GM23338 (cell line): ENCODE measurements at regions not wholly inside any gene's neighbourhood (a gene's known extent, or its start where the extent isn't known, plus 50 kb on each side); places are given as distances from the start of the nearest gene placed in this dataset.

Experiments used
- ATAC-seq: fragments of 200-7000 bp; cut with Tn5 transposase; 3 replicates; pipeline ENCODE4 v1.9.1; 2020
- DNase-seq: peaks from one replicate; pipeline ENCODE4 v3.0.0-alpha.2; 2015; ENCODE audit warnings: low spot score
- H2AFZ ChIP-seq: fragments of 200-600 bp; sonication (generic); 2 replicates; pipeline ENCODE4 v1.8.0; 2016; ENCODE audit warnings: antibody characterized with exemption, mild to moderate bottlenecking, moderate library complexity
- H3F3A ChIP-seq: fragments of 200-600 bp; sonication (generic); replicated peaks from 2 replicates; pipeline ENCODE4 v1.8.0; 2017; ENCODE audit warnings: antibody characterized with exemption, mixed run types, low read depth
- H3K27ac ChIP-seq: fragments of 200-600 bp; sonication (generic); 2 replicates; pipeline ENCODE4 v1.6.1; 2016; ENCODE audit warnings: low read depth
- H3K27me3 ChIP-seq: fragments of 200-600 bp; sonication (generic); 2 replicates; pipeline ENCODE4 v1.8.0; 2016; ENCODE audit warnings: mild to moderate bottlenecking, mixed run types, moderate library complexity; ENCODE audit not compliant: insufficient read depth
- H3K36me3 ChIP-seq: fragments of 200-600 bp; sonication (generic); 2 replicates; pipeline ENCODE4 v1.8.0; 2016; ENCODE audit warnings: mild to moderate bottlenecking; ENCODE audit not compliant: insufficient read depth
- H3K4me1 ChIP-seq: fragments of 200-600 bp; sonication (generic); 2 replicates; pipeline ENCODE4 v1.8.0; 2016; ENCODE audit warnings: mild to moderate bottlenecking, moderate library complexity; ENCODE audit not compliant: insufficient read depth
- H3K4me2 ChIP-seq: fragments of 200-600 bp; sonication (generic); 2 replicates; pipeline ENCODE4 v1.7.1; 2017; ENCODE audit warnings: mixed run types
- H3K4me3 ChIP-seq: fragments of 200-600 bp; sonication (generic); 2 replicates; pipeline ENCODE4 v1.6.1; 2016; ENCODE audit warnings: mixed run types
- H3K79me2 ChIP-seq: fragments of 200-600 bp; sonication (generic); replicated peaks from 2 replicates; pipeline ENCODE4 v1.8.0; 2017; ENCODE audit warnings: mild to moderate bottlenecking; ENCODE audit not compliant: insufficient read depth
- H3K9me2 ChIP-seq: fragments of 200-600 bp; sonication (generic); 2 replicates; pipeline ENCODE4 v1.8.0; 2017; ENCODE audit not compliant: insufficient read depth
- H4K20me1 ChIP-seq: fragments of 200-600 bp; sonication (generic); replicated peaks from 2 replicates; pipeline ENCODE4 v1.8.0; 2017; ENCODE audit warnings: mild to moderate bottlenecking; ENCODE audit not compliant: insufficient read depth
- H3K27ac Mint-ChIP-seq: 2 replicates; pipeline ENCODE4 v1.8.0; 2020; ENCODE audit warnings: inconsistent platforms, mild to moderate bottlenecking, moderate library complexity, mixed read lengths
- H3K27me3 Mint-ChIP-seq: 3 replicates; pipeline ENCODE4 v1.8.0; 2022; ENCODE audit warnings: low read depth, mild to moderate bottlenecking, moderate library complexity, mixed read lengths, inconsistent platforms; ENCODE audit not compliant: insufficient read depth, poor library complexity
- H3K36me3 Mint-ChIP-seq: 3 replicates; pipeline ENCODE4 v1.8.0; 2021; ENCODE audit warnings: low read depth, mild to moderate bottlenecking, inconsistent platforms, moderate library complexity, mixed read lengths
- H3K4me1 Mint-ChIP-seq: 3 replicates; pipeline ENCODE4 v1.8.0; 2020; ENCODE audit warnings: mild to moderate bottlenecking, inconsistent platforms, mixed read lengths
- H3K4me3 Mint-ChIP-seq: 3 replicates; pipeline ENCODE4 v1.8.0; 2021; ENCODE audit warnings: moderate library complexity, mild to moderate bottlenecking, inconsistent platforms, mixed read lengths
- H3K9me3 Mint-ChIP-seq: 3 replicates; pipeline ENCODE4 v1.8.0; 2020; ENCODE audit warnings: moderate library complexity, mild to moderate bottlenecking, inconsistent platforms, mixed read lengths
- CREB1 ChIP-seq: fragments of 250-450 bp; sonication (Bioruptor Pico); IDR thresholded peaks from 2 replicates; pipeline ENCODE4 v1.5.0; 2020; ENCODE audit warnings: low read depth, mild to moderate bottlenecking, moderate library complexity
- CTCF ChIP-seq, 2 experiments: fragments of 200-600 bp in 1 of 2; sonication (generic) in 1 of 2; conservative IDR thresholded peaks; 2 replicates each; pipeline versions ENCODE4 v1.5.1 to v1.6.1; 2016 to 2017; ENCODE audit warnings: antibody characterized with exemption in 2 of 2, low read depth in 2 of 2, mild to moderate bottlenecking in 2 of 2, moderate library complexity in 1 of 2
- ETS1 ChIP-seq: IDR thresholded peaks from 2 replicates; pipeline ENCODE4 v1.6.1; 2016; ENCODE audit warnings: antibody characterized with exemption
- EZH2 ChIP-seq: fragments of 200-600 bp; sonication (generic); IDR thresholded peaks from one replicate; pipeline ENCODE4 v1.8.0; 2017; ENCODE audit warnings: antibody characterized with exemption, mild to moderate bottlenecking, low read depth; ENCODE audit not compliant: unreplicated experiment
- EZH2phosphoT487 ChIP-seq: fragments of 200-600 bp; sonication (generic); IDR thresholded peaks from one replicate; pipeline ENCODE4 v1.8.1; 2018; ENCODE audit warnings: antibody characterized with exemption; ENCODE audit not compliant: unreplicated experiment
- JUNB ChIP-seq: IDR thresholded peaks from one replicate; pipeline ENCODE4 v1.6.1; 2016; ENCODE audit warnings: antibody characterized with exemption; ENCODE audit not compliant: unreplicated experiment
- NANOG ChIP-seq: IDR thresholded peaks from 2 replicates; pipeline ENCODE4 v1.6.1; 2016; ENCODE audit warnings: antibody characterized with exemption, borderline replicate concordance
- REST ChIP-seq: IDR thresholded peaks from one replicate; pipeline ENCODE4 v1.6.1; 2018; ENCODE audit warnings: antibody characterized with exemption; ENCODE audit not compliant: unreplicated experiment
- ZNF114 ChIP-seq: fragments of 250-450 bp; sonication (Bioruptor Pico); IDR thresholded peaks from 2 replicates; pipeline ENCODE4 v1.5.0; 2020; ENCODE audit warnings: mild to moderate bottlenecking, moderate library complexity
- ZNF331 ChIP-seq: fragments of 250-450 bp; sonication (Bioruptor Pico); IDR thresholded peaks from 2 replicates; pipeline ENCODE4 v1.5.0; 2020; ENCODE audit warnings: low read depth, mild to moderate bottlenecking, moderate library complexity
- ZNF462 ChIP-seq: fragments of 250-450 bp; sonication (Bioruptor Pico); IDR thresholded peaks from 2 replicates; pipeline ENCODE4 v1.5.0; 2020; ENCODE audit warnings: mild to moderate bottlenecking, moderate library complexity

GRCh38 chr2:220212296-220213080 lies 585.1 kb downstream of the SLC4A3 start:
- no peaks in the 10 kb centered on the region for H3K36me3 ChIP-seq
- no peaks in the 10 kb centered on the region for H3F3A ChIP-seq
- no peak overlapping the region for H3K27ac Mint-ChIP-seq
- peaks cover 2% of the 10 kb centered on the region for H3K27me3 Mint-ChIP-seq
- no peak overlapping the region for H3K4me3 Mint-ChIP-seq
- no peak for ATAC-seq
- H3K4me3 ChIP-seq, result no peak overlapping the region
- H3K9me3 Mint-ChIP-seq, result no peaks in the 10 kb centered on the region
- no peaks in the 10 kb centered on the region for H3K27me3 ChIP-seq
- peaks cover 23% of the 10 kb centered on the region for H3K4me1 Mint-ChIP-seq
- no peak for DNase-seq
- H3K27ac ChIP-seq, result no peak overlapping the region
- no peaks in the 10 kb centered on the region for H4K20me1 ChIP-seq
- H3K36me3 Mint-ChIP-seq, result no peaks in the 10 kb centered on the region
- TF ChIP-seq ZNF331 (CRISPR knock-in tag) (no peak), ZNF114 (CRISPR knock-in tag) (no peak), NANOG (no peak), CREB1 (no peak), EZH2phosphoT487 (no peak), ETS1 (no peak), EZH2 (no peak), REST (no peak), CTCF (conservative IDR thresholded peaks at IDR 0.05; ENCODE audit: low read depth in 2 of 2) (no peak), ZNF462 (no peak), JUNB (no peak)
- 0 out of 2 replicates have a peak, but pooled peaks cover 14% of the 10 kb centered on the region for H3K4me1 ChIP-seq
- no peak overlapping the region for H3K4me2 ChIP-seq
- H3K9me2 ChIP-seq, result peaks cover 8% of the 10 kb centered on the region; the same call in 1 of the 2 replicates
- no peaks in the 10 kb centered on the region for H3K79me2 ChIP-seq
- no peak overlapping the region for H2AFZ ChIP-seq
